ENCODE measurements at regions not wholly inside any gene's neighbourhood (a gene's known extent, or its start where the extent isn't known, plus 50 kb on each side); places are given as distances from the start of the nearest gene placed in this dataset.
A peak's percentile ranks its signal among the peaks of the same experiment; 100 is the strongest.

DNA sequence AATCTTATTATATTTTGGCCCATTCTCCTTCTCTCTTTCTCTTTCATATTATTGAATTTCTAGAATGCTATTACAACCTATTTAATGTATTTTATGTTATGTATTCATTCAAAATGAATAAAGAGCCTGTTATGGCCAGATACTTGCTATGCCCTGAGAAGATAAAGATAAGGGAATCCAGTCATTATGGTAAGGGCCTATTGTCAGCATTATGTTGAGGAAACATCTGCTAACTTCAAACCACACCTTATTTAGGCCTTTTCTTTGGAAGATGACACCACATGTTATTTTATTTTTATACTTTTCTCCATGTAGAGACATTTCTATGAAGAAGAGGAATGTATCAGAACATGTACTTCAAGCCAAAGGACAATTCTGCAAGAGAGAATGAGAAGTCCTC, 60.5 kb upstream of the MPP7 start:
- no peak overlapping the region for H3K4me2 ChIP-seq (ENCODE audit: low read length)
- no peaks in the 10 kb centered on the region for H3K36me3 ChIP-seq (replicated peaks; ENCODE audit: low read depth, low read length)
- no peaks in the 10 kb centered on the region for H3K27me3 ChIP-seq (ENCODE audit: low read depth, low read length)
- H3K4me3 ChIP-seq (ENCODE audit: low read length) = no peak overlapping the region
- H4K20me1 ChIP-seq (ENCODE audit: insufficient read depth, low read length) = no peaks in the 10 kb centered on the region
- H2AFZ ChIP-seq (ENCODE audit: low read depth, low read length) = no peak overlapping the region
- no peaks in the 10 kb centered on the region for H3K79me2 ChIP-seq (ENCODE audit: low read length)
- H3K27ac ChIP-seq (ENCODE audit: low read length) = no peak overlapping the region
- H3K4me1 ChIP-seq (ENCODE audit: low read length) = peaks cover 32% of the 10 kb centered on the region
- no peak overlapping the region for H3K9ac ChIP-seq (ENCODE audit: low read length)
- TF ChIP-seq, protein P1, sequence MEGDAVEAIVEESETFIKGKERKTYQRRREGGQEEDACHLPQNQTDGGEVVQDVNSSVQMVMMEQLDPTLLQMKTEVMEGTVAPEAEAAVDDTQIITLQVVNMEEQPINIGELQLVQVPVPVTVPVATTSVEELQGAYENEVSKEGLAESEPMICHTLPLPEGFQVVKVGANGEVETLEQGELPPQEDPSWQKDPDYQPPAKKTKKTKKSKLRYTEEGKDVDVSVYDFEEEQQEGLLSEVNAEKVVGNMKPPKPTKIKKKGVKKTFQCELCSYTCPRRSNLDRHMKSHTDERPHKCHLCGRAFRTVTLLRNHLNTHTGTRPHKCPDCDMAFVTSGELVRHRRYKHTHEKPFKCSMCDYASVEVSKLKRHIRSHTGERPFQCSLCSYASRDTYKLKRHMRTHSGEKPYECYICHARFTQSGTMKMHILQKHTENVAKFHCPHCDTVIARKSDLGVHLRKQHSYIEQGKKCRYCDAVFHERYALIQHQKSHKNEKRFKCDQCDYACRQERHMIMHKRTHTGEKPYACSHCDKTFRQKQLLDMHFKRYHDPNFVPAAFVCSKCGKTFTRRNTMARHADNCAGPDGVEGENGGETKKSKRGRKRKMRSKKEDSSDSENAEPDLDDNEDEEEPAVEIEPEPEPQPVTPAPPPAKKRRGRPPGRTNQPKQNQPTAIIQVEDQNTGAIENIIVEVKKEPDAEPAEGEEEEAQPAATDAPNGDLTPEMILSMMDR (IDR thresholded peaks at IDR 0.05; ENCODE audit: low read depth, low read length) = no peak
- no peak for TF ChIP-seq EZH2phosphoT487 (IDR thresholded peaks at IDR 0.05; ENCODE audit: low read depth)
- no peaks in the 10 kb centered on the region for H3K9me3 ChIP-seq (ENCODE audit: insufficient read depth, low read length)

- Histone ChIP-seq H3K36me3 (replicated peaks; ENCODE audit: low read depth, low read length) (no peaks in the 10 kb centered on the region), H3K27ac (ENCODE audit: low read length) (no peak overlapping the region), H3K9me3 (ENCODE audit: insufficient read depth, low read length) (no peaks in the 10 kb centered on the region), H3K4me3 (ENCODE audit: low read length) (no peak overlapping the region), H3K27me3 (ENCODE audit: low read depth, low read length) (no peaks in the 10 kb centered on the region), H3K9ac (ENCODE audit: low read length) (no peak overlapping the region), H3K79me2 (ENCODE audit: low read length) (no peaks in the 10 kb centered on the region), H4K20me1 (ENCODE audit: insufficient read depth, low read length) (no peaks in the 10 kb centered on the region), H2AFZ (ENCODE audit: low read depth, low read length) (no peak overlapping the region), H3K4me2 (ENCODE audit: low read length) (peak overlapping the region; percentile 28; the same call in 1 of the 2 replicates), H3K4me1 (ENCODE audit: low read length) (peaks cover 31% of the 10 kb centered on the region)
- no peak for TF ChIP-seq EZH2phosphoT487 (IDR thresholded peaks at IDR 0.05; ENCODE audit: low read depth)
- TF ChIP-seq, protein P1 (IDR thresholded peaks at IDR 0.05; ENCODE audit: low read depth, low read length) = no peak
Observed at GRCh38 chr10:28365840-28366239, 63.0 kb upstream of the MPP7 start.

DNA sequence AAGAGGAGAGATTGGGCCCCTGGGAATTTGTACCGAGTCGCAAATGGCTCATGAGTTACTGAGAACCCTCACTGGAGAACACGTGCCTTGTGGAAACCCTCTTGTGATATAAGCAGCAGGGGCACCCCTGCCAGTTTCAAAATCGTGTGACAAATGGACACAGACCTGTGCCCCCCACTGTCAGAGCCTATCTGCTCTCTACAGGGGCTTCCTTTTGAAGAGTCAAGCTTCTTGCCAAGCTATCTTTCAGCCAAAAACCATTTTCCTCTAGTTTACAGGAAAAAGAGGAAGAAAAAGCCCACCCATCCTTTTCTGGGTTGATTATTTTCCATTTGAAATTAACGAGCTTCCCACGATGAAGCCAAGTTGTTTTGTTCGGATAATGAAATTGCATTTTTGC, 64.1 kb upstream of the MPP7 start:
- peaks cover 31% of the 10 kb centered on the region for H3K4me1 ChIP-seq (ENCODE audit: low read length)
- no peaks in the 10 kb centered on the region for H4K20me1 ChIP-seq (ENCODE audit: insufficient read depth, low read length)
- no peaks in the 10 kb centered on the region for H3K9me3 ChIP-seq (ENCODE audit: insufficient read depth, low read length)
- no peak for TF ChIP-seq EZH2phosphoT487 (IDR thresholded peaks at IDR 0.05; ENCODE audit: low read depth)
- TF ChIP-seq, protein P1 (IDR thresholded peaks at IDR 0.05; ENCODE audit: low read depth, low read length) = no peak
- H2AFZ ChIP-seq (ENCODE audit: low read depth, low read length) = no peak overlapping the region
- no peaks in the 10 kb centered on the region for H3K27me3 ChIP-seq (ENCODE audit: low read depth, low read length)
- no peak overlapping the region for H3K9ac ChIP-seq (ENCODE audit: low read length)
- H3K27ac ChIP-seq (ENCODE audit: low read length) = peak overlapping the region; percentile 96
- no peaks in the 10 kb centered on the region for H3K79me2 ChIP-seq (ENCODE audit: low read length)
- no peaks in the 10 kb centered on the region for H3K36me3 ChIP-seq (replicated peaks; ENCODE audit: low read depth, low read length)
- no peak overlapping the region for H3K4me3 ChIP-seq (ENCODE audit: low read length)
- H3K4me2 ChIP-seq (ENCODE audit: low read length) = peak overlapping the region; percentile 57

GRCh38 chr10:28367413-28367812, 64.5 kb upstream of the MPP7 start:
- peak overlapping the region; percentile 57 for H2AFZ ChIP-seq (ENCODE audit: low read depth, low read length)
- H3K79me2 ChIP-seq (ENCODE audit: low read length) = no peaks in the 10 kb centered on the region
- peak overlapping the region; percentile 58 for H3K9ac ChIP-seq (ENCODE audit: low read length)
- peaks cover 31% of the 10 kb centered on the region for H3K4me1 ChIP-seq (ENCODE audit: low read length)
- no peaks in the 10 kb centered on the region for H3K27me3 ChIP-seq (ENCODE audit: low read depth, low read length)
- peak overlapping the region; percentile 96 for H3K27ac ChIP-seq (ENCODE audit: low read length)
- peak overlapping the region; percentile 57 for H3K4me2 ChIP-seq (ENCODE audit: low read length)
- H3K9me3 ChIP-seq (ENCODE audit: insufficient read depth, low read length) = no peaks in the 10 kb centered on the region
- H3K4me3 ChIP-seq (ENCODE audit: low read length) = peak overlapping the region; percentile 33; the same call in 1 of the 2 replicates
- no peaks in the 10 kb centered on the region for H4K20me1 ChIP-seq (ENCODE audit: insufficient read depth, low read length)
- H3K36me3 ChIP-seq (replicated peaks; ENCODE audit: low read depth, low read length) = no peaks in the 10 kb centered on the region
- no peak for TF ChIP-seq EZH2phosphoT487 (IDR thresholded peaks at IDR 0.05; ENCODE audit: low read depth)
- TF ChIP-seq, protein P1 (IDR thresholded peaks at IDR 0.05; ENCODE audit: low read depth, low read length) = no peak
